ENCODE measurements at regions not wholly inside any gene's neighbourhood (a gene's known extent, or its start where the extent isn't known, plus 50 kb on each side); places are given as distances from the start of the nearest gene placed in this dataset.

GRCh38 chr5:124885490-124885889 is 139.1 kb upstream of the ZNF608 start:
- TF ChIP-seq MAFF (IDR thresholded peaks at IDR 0.05; ENCODE audit: low read depth, low read length) (no peak), FOXC1 (CRISPR knock-in tag; IDR thresholded peaks at IDR 0.05; ENCODE audit: borderline replicate concordance) (no peak), CTCF (CRISPR knock-in tag; IDR thresholded peaks at IDR 0.05) (no peak), KLF13 (CRISPR knock-in tag; IDR thresholded peaks at IDR 0.05) (no peak)
- TF ChIP-seq, protein P1, sequence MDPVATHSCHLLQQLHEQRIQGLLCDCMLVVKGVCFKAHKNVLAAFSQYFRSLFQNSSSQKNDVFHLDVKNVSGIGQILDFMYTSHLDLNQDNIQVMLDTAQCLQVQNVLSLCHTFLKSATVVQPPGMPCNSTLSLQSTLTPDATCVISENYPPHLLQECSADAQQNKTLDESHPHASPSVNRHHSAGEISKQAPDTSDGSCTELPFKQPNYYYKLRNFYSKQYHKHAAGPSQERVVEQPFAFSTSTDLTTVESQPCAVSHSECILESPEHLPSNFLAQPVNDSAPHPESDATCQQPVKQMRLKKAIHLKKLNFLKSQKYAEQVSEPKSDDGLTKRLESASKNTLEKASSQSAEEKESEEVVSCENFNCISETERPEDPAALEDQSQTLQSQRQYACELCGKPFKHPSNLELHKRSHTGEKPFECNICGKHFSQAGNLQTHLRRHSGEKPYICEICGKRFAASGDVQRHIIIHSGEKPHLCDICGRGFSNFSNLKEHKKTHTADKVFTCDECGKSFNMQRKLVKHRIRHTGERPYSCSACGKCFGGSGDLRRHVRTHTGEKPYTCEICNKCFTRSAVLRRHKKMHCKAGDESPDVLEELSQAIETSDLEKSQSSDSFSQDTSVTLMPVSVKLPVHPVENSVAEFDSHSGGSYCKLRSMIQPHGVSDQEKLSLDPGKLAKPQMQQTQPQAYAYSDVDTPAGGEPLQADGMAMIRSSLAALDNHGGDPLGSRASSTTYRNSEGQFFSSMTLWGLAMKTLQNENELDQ (CRISPR knock-in tag; IDR thresholded peaks at IDR 0.05; ENCODE audit: borderline replicate concordance): no peak

All from HepG2 (cell line).